IMR-90 (cell line): ENCODE measurements at regions not wholly inside any gene's neighbourhood (a gene's known extent, or its start where the extent isn't known, plus 50 kb on each side); places are given as distances from the start of the nearest gene placed in this dataset.

Source experiments
- ATAC-seq: fragments of 200-7000 bp; cut with Tn5 transposase; 2 replicates; pipeline ENCODE4 v1.9.1; 2020; ENCODE audit warnings: low read depth, mild to moderate bottlenecking, moderate library complexity
- BruUV-seq: library from RNA; stranded (reverse); fragments of 400-500 nt; replicated peaks from 2 replicates; lab custom pipeline; 2021; lab: Mats Ljungman, UMichigan
- CTCF ChIA-PET: fragments of 300-600 bp; formaldehyde crosslinking; extraction: SDS; loops from one replicate; lab custom pipeline; 2021; ENCODE audit warnings: antibody characterized with exemption; lab: Yijun Ruan, JAX
- POLR2A ChIA-PET: fragments of 300-600 bp; sonication (Branson Sonifier 250); formaldehyde crosslinking; loops from one replicate; lab custom pipeline; 2022; ENCODE audit warnings: antibody characterized with exemption; ENCODE audit not compliant: unreplicated experiment; lab: Charles Lee
- DNase-seq: peaks from one replicate; pipeline ENCODE4 v3.0.0; 2013
- H2AFZ ChIP-seq: replicated peaks from 2 replicates; pipeline ENCODE3; 2013; ENCODE audit warnings: low read length, mild to moderate bottlenecking; ENCODE audit not compliant: poor library complexity
- H2AK5ac ChIP-seq: 2 replicates; pipeline ENCODE4 v1.6.1; 2013; ENCODE audit warnings: low read depth, low read length, inconsistent platforms
- H2AK9ac ChIP-seq: replicated peaks from 2 replicates; pipeline ENCODE3; 2013; ENCODE audit warnings: mild to moderate bottlenecking, low read depth, low read length, moderate library complexity; ENCODE audit not compliant: poor library complexity
- H2BK120ac ChIP-seq: 2 replicates; pipeline ENCODE4 v1.6.1; 2013; ENCODE audit warnings: low read depth, low read length, inconsistent platforms
- H2BK15ac ChIP-seq: 3 replicates; pipeline ENCODE4 v1.6.1; 2013; ENCODE audit warnings: low read depth, low read length, inconsistent platforms
- H2BK20ac ChIP-seq: 2 replicates; pipeline ENCODE4 v1.6.1; 2013; ENCODE audit warnings: low read depth, mild to moderate bottlenecking, inconsistent platforms, low read length, moderate library complexity
- H2BK5ac ChIP-seq: 2 replicates; pipeline ENCODE4 v1.6.1; 2013; ENCODE audit warnings: mild to moderate bottlenecking, low read depth, low read length, inconsistent platforms; ENCODE audit not compliant: poor library complexity, severe bottlenecking
- H3K14ac ChIP-seq: replicated peaks from 2 replicates; pipeline ENCODE4 v1.6.1; 2013; ENCODE audit warnings: low read depth, low read length, inconsistent platforms
- H3K18ac ChIP-seq: 2 replicates; pipeline ENCODE4 v1.6.1; 2013; ENCODE audit warnings: low read depth, low read length, control low read depth
- H3K23ac ChIP-seq: 2 replicates; pipeline ENCODE4 v1.6.1; 2013; ENCODE audit warnings: low read depth, low read length, inconsistent platforms
- H3K27ac ChIP-seq: 2 replicates; pipeline ENCODE4 v1.5.1; 2013; ENCODE audit warnings: mild to moderate bottlenecking, control low read depth, low read length; ENCODE audit not compliant: insufficient read depth
- H3K27me3 ChIP-seq: 2 replicates; pipeline ENCODE4 v1.6.1; 2013; ENCODE audit warnings: low read length; ENCODE audit not compliant: control insufficient read depth, insufficient read depth
- H3K36me3 ChIP-seq: 2 replicates; pipeline ENCODE4 v1.6.1; 2013; ENCODE audit warnings: low read length, mixed read lengths; ENCODE audit not compliant: control insufficient read depth, insufficient read depth
- H3K4ac ChIP-seq: 2 replicates; pipeline ENCODE4 v1.6.1; 2013; ENCODE audit warnings: low read depth, low read length, inconsistent platforms
- H3K4me1 ChIP-seq: 2 replicates; pipeline ENCODE4 v1.6.1; 2013; ENCODE audit warnings: low read length, mixed read lengths; ENCODE audit not compliant: control insufficient read depth, insufficient read depth
- H3K4me2 ChIP-seq: 2 replicates; pipeline ENCODE4 v1.6.1; 2013; ENCODE audit warnings: low read depth, mild to moderate bottlenecking, control low read depth, low read length, moderate library complexity
- H3K4me3 ChIP-seq: 2 replicates; pipeline ENCODE4 v1.5.1; 2013; ENCODE audit warnings: low read depth, mild to moderate bottlenecking, control low read depth, low read length, moderate library complexity; ENCODE audit not compliant: insufficient read depth
- H3K56ac ChIP-seq: 2 replicates; pipeline ENCODE4 v1.6.1; 2013; ENCODE audit warnings: low read length, inconsistent platforms; ENCODE audit not compliant: insufficient read depth; ENCODE audit errors: extremely low read depth
- H3K79me1 ChIP-seq, 2 experiments: 2 replicates each; pipeline ENCODE4 v1.6.1; 2013; ENCODE audit warnings: low read length in 2 of 2, inconsistent platforms in 1 of 2, low read depth in 1 of 2
- H3K9ac ChIP-seq: 2 replicates; pipeline ENCODE4 v1.6.1; 2013; ENCODE audit warnings: low read depth, low read length, control low read depth
- H3K9me1 ChIP-seq: 2 replicates; pipeline ENCODE4 v1.6.1; 2013; ENCODE audit warnings: low read length, inconsistent platforms; ENCODE audit not compliant: insufficient read depth
- H3K9me3 ChIP-seq: 2 replicates; pipeline ENCODE4 v1.6.1; 2013; ENCODE audit warnings: low read length; ENCODE audit not compliant: control insufficient read depth, insufficient read depth
- H4K20me1 ChIP-seq: 2 replicates; pipeline ENCODE4 v1.6.1; 2013; ENCODE audit warnings: low read length, inconsistent platforms; ENCODE audit not compliant: insufficient read depth
- H4K5ac ChIP-seq: 2 replicates; pipeline ENCODE4 v1.6.1; 2013; ENCODE audit warnings: mild to moderate bottlenecking, low read depth, low read length, control low read depth
- H4K8ac ChIP-seq, 2 experiments: 2 replicates each; pipeline ENCODE4 v1.6.1; 2013; ENCODE audit warnings: low read depth in 2 of 2, low read length in 2 of 2, control low read depth in 1 of 2, inconsistent platforms in 1 of 2
- H4K91ac ChIP-seq: 2 replicates; pipeline ENCODE4 v1.6.1; 2013; ENCODE audit warnings: low read depth, low read length, inconsistent platforms; ENCODE audit not compliant: insufficient read depth
- CHD1 ChIP-seq: IDR thresholded peaks from 2 replicates; pipeline ENCODE4 v1.6.1; 2012; ENCODE audit warnings: low read depth, low read length, improper control_type of control experiment
- FOS ChIP-seq: fragments of 150-350 bp; IDR thresholded peaks from 2 replicates; pipeline ENCODE4 v1.6.1; 2016; ENCODE audit warnings: low read depth, low read length
- MAFK ChIP-seq: IDR thresholded peaks from 2 replicates; pipeline ENCODE4 v1.6.1; 2012; ENCODE audit warnings: low read depth, low read length, improper control_type of control experiment
- WGBS, 2 experiments: methylation state at CpG; one replicate each; pipeline versions ENCODE4 v1.1.5 to v1.1.7; 2013; ENCODE audit warnings: missing lambda C conversion rate in 2 of 2; ENCODE audit not compliant: insufficient read length in 1 of 2; ENCODE audit errors: extremely low coverage in 2 of 2; 5-methylcytosine and 5-hydroxymethylcytosine counted together
- dilution Hi-C: fragments of 300-500 bp; cut with HindIII; formaldehyde crosslinking; loops from one replicate; pipeline ENCODE4 v1.14.3; 2018; ENCODE audit warnings: low sequenced_read_pairs; ENCODE audit not compliant: unreplicated experiment
- in situ Hi-C: fragments of 300-500 bp; cut with MboI; formaldehyde crosslinking; loops from 3 replicates; pipeline ENCODE4 v1.14.3; 2019; ENCODE audit warnings: low sequenced_read_pairs, inconsistent platforms, mixed read lengths
- intact Hi-C: fragments of 100-400 bp; cut with micrococcal nuclease; formaldehyde crosslinking; loops from 2 replicates; pipeline ENCODE4 v1.10.0; 2022

DNA sequence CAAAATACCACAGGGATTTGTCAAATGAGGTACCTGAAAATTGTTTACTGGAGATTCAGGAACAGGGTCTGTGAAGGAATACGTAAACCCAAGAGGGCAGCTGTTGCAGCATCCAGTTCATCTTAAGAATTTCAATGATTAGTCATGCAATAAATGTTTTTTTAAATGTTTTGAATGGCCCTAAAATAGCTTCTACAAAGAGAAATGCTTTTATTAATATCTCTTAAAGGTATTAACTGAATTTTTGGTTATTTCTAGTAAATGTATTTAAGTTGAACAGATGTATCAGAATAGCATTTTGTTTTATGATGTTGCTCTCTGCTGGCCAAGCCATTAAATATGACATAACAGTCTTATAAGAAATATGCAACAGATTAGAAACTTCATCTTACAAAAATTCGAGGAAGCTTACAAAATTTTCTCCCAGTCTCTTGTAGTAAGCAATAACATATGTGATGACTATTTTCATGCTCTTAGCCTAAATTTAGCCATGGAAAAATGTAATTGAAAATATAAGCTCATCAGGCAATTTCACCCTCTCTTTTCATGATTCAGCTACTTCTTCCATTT is 863.9 kb downstream of the SUCLG1 start:
- CTCF ChIA-PET = interaction anchor here (0.8 kb wide), 1 partner anchor 9 kb away, joined by 3 read pairs; no protein-coding TSS in a partner anchor
- H4K20me1 ChIP-seq = no peaks in the 10 kb centered on the region
- no peaks in the 10 kb centered on the region for H3K36me3 ChIP-seq
- no peak overlapping the region for H2AK5ac ChIP-seq
- no peak overlapping the region for H2BK120ac ChIP-seq
- H3K27me3 ChIP-seq = no peaks in the 10 kb centered on the region
- H4K5ac ChIP-seq = no peak overlapping the region
- dilution Hi-C loops (no loop called here), in situ Hi-C loops (no loop called here), intact Hi-C loops (no loop called here)
- no peak overlapping the region for H3K4me3 ChIP-seq
- no peak overlapping the region for H3K18ac ChIP-seq
- TF ChIP-seq CHD1 (no peak), FOS (no peak), MAFK (no peak)
- POLR2A ChIA-PET = no interaction called here
- no peak overlapping the region for H4K8ac ChIP-seq
- no peak overlapping the region for H2AFZ ChIP-seq
- no peaks in the 10 kb centered on the region for H3K9me3 ChIP-seq
- no peak overlapping the region for H2BK15ac ChIP-seq
- H2BK20ac ChIP-seq = no peak overlapping the region
- no peak overlapping the region for H3K4me2 ChIP-seq
- no peak for ATAC-seq
- H3K23ac ChIP-seq = no peak overlapping the region
- no peak overlapping the region for H3K14ac ChIP-seq
- no peak overlapping the region for H2AK9ac ChIP-seq
- no TSS peak for BruUV-seq
- H3K9ac ChIP-seq = no peak overlapping the region
- no peak overlapping the region for H4K91ac ChIP-seq
- no peaks in the 10 kb centered on the region for H3K4me1 ChIP-seq
- no peaks in the 10 kb centered on the region for H3K79me1 ChIP-seq
- WGBS, 2 experiments = no CpG with 5 or more reads among the region's 2 CpGs
- no peak overlapping the region for H2BK5ac ChIP-seq
- no peak overlapping the region for H3K27ac ChIP-seq
- no peak overlapping the region for H3K56ac ChIP-seq
- no peak overlapping the region for H3K4ac ChIP-seq
- H3K9me1 ChIP-seq = no peaks in the 10 kb centered on the region
- DNase-seq = no peak
